ENCODE measurements at regions not wholly inside any gene's neighbourhood (a gene's known extent, or its start where the extent isn't known, plus 50 kb on each side); places are given as distances from the start of the nearest gene placed in this dataset.

- Histone ChIP-seq H3K27me3 (no peaks in the 10 kb centered on the region), H4K20me1 (no peaks in the 10 kb centered on the region), H3K4me1 (peaks cover 14 to 20% (median 17%) of the 10 kb centered on the region in 10 experiments; a peak in 18 of 20 replicates), H3K4me2 (no peak overlapping the region), H3K4me3 (no peak overlapping the region), H3K27ac (no peak overlapping the region), H3K9me3 (replicated peaks in 1 of 11) (peaks cover 0 to 25% (median 15%) of the 10 kb centered on the region in 11 experiments; a peak in 15 of 22 replicates), H3K36me3 (no peaks in the 10 kb centered on the region), H3K9ac (no peak overlapping the region)
- no peak for TF ChIP-seq Cebpa-rat (IDR thresholded peaks at IDR 0.05)
Measured at GRCh38 chr2:129466389-129466788, 513.1 kb upstream of the RAB6C start.

GRCh38 chr2:129467012-129467779 lies 512.3 kb upstream of the RAB6C start:
- Histone ChIP-seq H3K4me2 (no peak overlapping the region), H3K9ac (no peak overlapping the region), H3K4me3 (no peak overlapping the region), H3K27ac (no peak overlapping the region), H3K27me3 (no peaks in the 10 kb centered on the region), H4K20me1 (no peaks in the 10 kb centered on the region), H3K36me3 (no peaks in the 10 kb centered on the region), H3K9me3 (replicated peaks in 1 of 11) (peaks cover 0 to 25% (median 15%) of the 10 kb centered on the region in 11 experiments; a peak in 15 of 22 replicates), H3K4me1 (peaks cover 14 to 20% (median 17%) of the 10 kb centered on the region in 10 experiments; a peak in 18 of 20 replicates)
- TF ChIP-seq Cebpa-rat (IDR thresholded peaks at IDR 0.05): no peak

- Histone ChIP-seq H3K36me3 (no peaks in the 10 kb centered on the region), H3K9ac (no peak overlapping the region), H4K20me1 (no peaks in the 10 kb centered on the region), H3K27ac (no peak overlapping the region), H3K27me3 (no peaks in the 10 kb centered on the region), H3K4me1 (peaks cover 14 to 20% (median 17%) of the 10 kb centered on the region in 10 experiments; a peak in 18 of 20 replicates), H3K9me3 (replicated peaks in 1 of 11) (peaks cover 0 to 25% (median 15%) of the 10 kb centered on the region in 11 experiments; a peak in 15 of 22 replicates), H3K4me3 (no peak overlapping the region), H3K4me2 (no peak overlapping the region)
- no peak for TF ChIP-seq Cebpa-rat (IDR thresholded peaks at IDR 0.05)
Measured at GRCh38 chr2:129467941-129468340, 511.5 kb upstream of the RAB6C start.

- peaks cover 0 to 25% (median 15%) of the 10 kb centered on the region in 11 experiments; a peak in 15 of 22 replicates for H3K9me3 ChIP-seq (replicated peaks in 1 of 11)
- TF ChIP-seq Cebpa-rat (IDR thresholded peaks at IDR 0.05): no peak
- H3K27ac ChIP-seq: no peak overlapping the region
- H3K9ac ChIP-seq: no peak overlapping the region
- H3K36me3 ChIP-seq: no peaks in the 10 kb centered on the region
- H3K27me3 ChIP-seq: no peaks in the 10 kb centered on the region
- peaks cover 11 to 15% (median 13%) of the 10 kb centered on the region in 10 experiments; a peak in 18 of 20 replicates for H3K4me1 ChIP-seq
- H3K4me3 ChIP-seq: no peak overlapping the region
- no peak overlapping the region for H3K4me2 ChIP-seq
- H4K20me1 ChIP-seq: no peaks in the 10 kb centered on the region
Measured at GRCh38 chr2:129468879-129469278, 510.6 kb upstream of the RAB6C start.

- no peak overlapping the region for H3K9ac ChIP-seq
- no peak overlapping the region for H3K27ac ChIP-seq
- peaks cover 0 to 25% (median 15%) of the 10 kb centered on the region in 11 experiments; a peak in 15 of 22 replicates for H3K9me3 ChIP-seq (replicated peaks in 1 of 11)
- no peaks in the 10 kb centered on the region for H3K27me3 ChIP-seq
- H3K4me3 ChIP-seq: no peak overlapping the region
- no peak for TF ChIP-seq Cebpa-rat (IDR thresholded peaks at IDR 0.05)
- no peaks in the 10 kb centered on the region for H4K20me1 ChIP-seq
- H3K4me2 ChIP-seq: no peak overlapping the region
- peaks cover 6 to 10% (median 8%) of the 10 kb centered on the region in 10 experiments; a peak in 18 of 20 replicates for H3K4me1 ChIP-seq
- no peaks in the 10 kb centered on the region for H3K36me3 ChIP-seq
Measured at GRCh38 chr2:129469389-129469788, 510.1 kb upstream of the RAB6C start.

GRCh38 chr2:129469871-129470270 lies 509.6 kb upstream of the RAB6C start:
- H3K27ac ChIP-seq: no peak overlapping the region
- peaks cover 0 to 21% (median 10%) of the 10 kb centered on the region in 11 experiments; a peak in 15 of 22 replicates for H3K9me3 ChIP-seq (replicated peaks in 1 of 11)
- H4K20me1 ChIP-seq: no peaks in the 10 kb centered on the region
- H3K27me3 ChIP-seq: no peaks in the 10 kb centered on the region
- H3K4me3 ChIP-seq: no peak overlapping the region
- no peak overlapping the region for H3K4me2 ChIP-seq
- peaks cover 1 to 5% (median 3%) of the 10 kb centered on the region in 10 experiments; a peak in 17 of 20 replicates for H3K4me1 ChIP-seq
- H3K9ac ChIP-seq: no peak overlapping the region
- no peaks in the 10 kb centered on the region for H3K36me3 ChIP-seq
- TF ChIP-seq Cebpa-rat (IDR thresholded peaks at IDR 0.05): no peak

- Histone ChIP-seq H3K27me3 (no peaks in the 10 kb centered on the region), H3K4me1 (peaks cover 26 to 39% (median 33%) of the 10 kb centered on the region in 10 experiments), H3K4me3 (no peak overlapping the region), H3K27ac (no peak overlapping the region), H3K36me3 (no peaks in the 10 kb centered on the region), H3K4me2 (no peak overlapping the region), H3K9me3 (replicated peaks in 1 of 11) (no peaks in the 10 kb centered on the region), H4K20me1 (no peaks in the 10 kb centered on the region), H3K9ac (no peak overlapping the region)
- no peak for TF ChIP-seq Cebpa-rat (IDR thresholded peaks at IDR 0.05)
Measured at GRCh38 chr2:129478902-129479517, 500.5 kb upstream of the RAB6C start.

- Histone ChIP-seq H3K9ac (no peak overlapping the region), H3K4me1 (peaks cover 32 to 48% (median 42%) of the 10 kb centered on the region in 10 experiments), H3K9me3 (replicated peaks in 1 of 11) (no peaks in the 10 kb centered on the region), H3K27me3 (no peaks in the 10 kb centered on the region), H3K4me3 (no peak overlapping the region), H3K4me2 (peak overlapping the region in 10 of 11 experiments; percentile 36 to 74 (median 52); a peak in 13 of 22 replicates), H3K36me3 (no peaks in the 10 kb centered on the region), H3K27ac (no peak overlapping the region), H4K20me1 (no peaks in the 10 kb centered on the region)
- no peak for TF ChIP-seq Cebpa-rat (IDR thresholded peaks at IDR 0.05)
Measured at GRCh38 chr2:129479892-129480291, 499.6 kb upstream of the RAB6C start.

- no peak overlapping the region; a peak in 1 of 22 replicates for H3K27ac ChIP-seq
- no peak overlapping the region for H3K9ac ChIP-seq
- H3K36me3 ChIP-seq: no peaks in the 10 kb centered on the region
- H4K20me1 ChIP-seq: no peaks in the 10 kb centered on the region
- peak overlapping the region; percentile 36 to 74 (median 54) for H3K4me2 ChIP-seq
- TF ChIP-seq Cebpa-rat (IDR thresholded peaks at IDR 0.05): no peak
- no peaks in the 10 kb centered on the region for H3K27me3 ChIP-seq
- H3K9me3 ChIP-seq (replicated peaks in 1 of 11): no peaks in the 10 kb centered on the region
- H3K4me3 ChIP-seq: no peak overlapping the region
- peaks cover 32 to 54% (median 46%) of the 10 kb centered on the region in 10 experiments for H3K4me1 ChIP-seq
Measured at GRCh38 chr2:129480790-129481189, 498.7 kb upstream of the RAB6C start.

Measured in BLaER1 treated with 17β-estradiol and CSF1 and Interleukin-3, amounts not matched to agents 10 nM and 100 nM (cell line).